GM19372 (cell line): ENCODE measurements at regions not wholly inside any gene's neighbourhood (a gene's known extent, or its start where the extent isn't known, plus 50 kb on each side); places are given as distances from the start of the nearest gene placed in this dataset.

Experiments
- ATAC-seq: cut with Tn5 transposase; IDR thresholded peaks from one replicate; pipeline ENCODE4 v1.9.1; 2021; ENCODE audit warnings: mild to moderate bottlenecking, low read depth, moderate library complexity; ENCODE audit not compliant: unreplicated experiment

DNA sequence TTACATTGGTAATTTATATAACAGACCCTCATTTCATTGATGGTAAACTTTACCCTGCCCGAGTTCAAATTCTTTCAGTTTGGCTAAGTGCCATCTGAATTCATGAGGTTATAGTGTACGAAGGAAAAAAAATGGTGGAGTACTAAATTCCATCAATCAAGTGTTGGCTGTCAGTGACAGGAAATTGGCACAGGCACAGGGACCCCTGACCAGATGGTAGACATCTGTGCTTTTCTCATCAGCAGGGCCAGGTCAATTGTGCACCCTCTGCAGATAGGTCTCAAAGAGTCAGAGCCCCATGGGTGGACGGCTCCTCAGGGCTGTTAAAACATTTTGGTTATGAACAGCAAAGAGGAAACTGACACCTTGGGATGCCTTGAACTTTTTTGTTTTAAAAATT is 439.2 kb downstream of the SETBP1 start:
- ATAC-seq = no peak

GRCh38 chr18:45121146-45121545 is 440.5 kb downstream of the SETBP1 start:
- ATAC-seq = no peak

GRCh38 chr18:45122506-45122905 is 441.8 kb downstream of the SETBP1 start:
- ATAC-seq = no peak

DNA sequence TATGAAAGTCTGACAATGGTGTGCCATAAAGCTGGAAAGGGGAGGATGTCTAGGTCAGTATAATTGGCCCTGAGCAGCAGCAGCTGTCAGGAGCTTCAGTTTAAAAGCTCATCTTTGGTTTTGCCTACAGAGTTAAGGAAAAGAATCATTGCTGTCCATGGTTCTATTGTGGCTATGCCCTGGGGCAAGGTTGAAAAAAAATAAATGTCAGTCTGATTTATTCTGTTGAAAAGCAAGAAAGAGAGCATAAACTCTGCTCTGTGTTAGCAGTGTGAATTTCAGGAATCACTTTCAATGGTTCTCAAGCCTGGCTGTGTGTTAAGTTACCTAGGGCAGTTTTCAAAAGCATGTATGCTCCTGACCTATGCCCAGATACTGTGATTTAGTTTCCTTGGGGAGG is 446.7 kb downstream of the SETBP1 start:
- no peak for ATAC-seq

DNA sequence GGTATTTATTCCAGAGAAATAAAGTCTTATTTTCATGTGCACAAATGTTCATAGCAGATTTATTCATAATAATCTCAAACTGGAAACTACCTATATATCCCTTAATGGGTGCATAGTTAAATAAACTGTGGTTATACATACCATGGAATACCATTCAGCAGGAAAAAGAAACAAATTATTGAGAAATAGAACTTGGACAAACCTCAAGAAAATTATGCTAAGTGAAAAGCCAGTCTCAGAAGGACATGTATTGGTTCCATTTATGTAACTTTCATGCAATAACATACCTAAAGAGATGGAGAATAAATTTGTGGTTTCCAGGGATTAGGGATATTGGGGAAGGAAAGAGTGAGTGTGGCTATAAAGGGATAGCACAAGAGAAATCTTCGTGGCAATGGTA is 452.6 kb downstream of the SETBP1 start:
- no peak for ATAC-seq

DNA sequence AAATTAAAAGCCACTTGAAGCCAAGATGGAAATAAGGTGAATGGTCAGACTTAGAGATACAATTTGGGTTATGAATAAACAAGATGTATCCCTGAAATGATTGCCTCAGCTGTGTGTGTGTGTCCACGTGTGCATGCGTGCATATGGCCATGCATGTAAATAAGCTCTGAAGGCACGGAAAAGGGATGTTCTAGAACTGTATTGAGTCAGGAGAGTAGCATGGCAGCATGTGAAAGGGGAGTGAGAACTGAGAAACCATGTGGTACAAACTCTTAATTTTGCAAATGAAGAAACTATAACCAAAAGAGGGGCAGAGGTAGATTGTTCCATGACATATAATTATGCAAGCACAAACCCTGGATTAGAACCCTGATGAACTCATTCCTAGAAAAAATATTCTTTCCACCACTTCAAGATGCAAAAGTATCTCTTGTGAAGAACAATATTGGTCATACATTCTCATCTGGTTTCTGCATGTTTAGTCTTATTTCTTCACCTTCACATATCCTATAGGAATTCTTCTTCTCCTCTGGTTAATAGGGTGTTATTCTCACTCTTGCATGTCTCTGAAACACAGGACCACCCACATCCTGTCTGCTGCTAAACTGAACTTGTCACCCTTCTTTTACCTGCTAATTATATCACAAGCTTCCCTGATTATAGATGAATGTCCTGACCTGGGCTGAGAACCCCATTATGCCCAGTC is 455.8 kb downstream of the SETBP1 start:
- no peak for ATAC-seq

DNA sequence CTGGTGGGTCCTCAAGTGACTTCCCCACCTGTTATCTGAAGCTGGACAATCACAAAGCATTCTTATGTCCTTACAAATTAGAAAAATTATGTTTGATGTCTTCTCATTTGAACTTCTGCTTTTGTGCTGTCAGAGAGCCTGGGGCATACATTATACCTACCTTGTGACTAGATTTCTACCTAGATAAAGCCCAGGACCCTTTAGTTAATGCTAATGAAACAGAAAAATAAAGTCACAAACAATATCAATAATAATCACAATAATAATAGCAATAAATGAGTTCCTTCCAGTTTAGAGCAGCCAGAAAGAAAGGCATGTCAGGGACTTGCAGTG is 456.4 kb downstream of the SETBP1 start:
- ATAC-seq = no peak

DNA sequence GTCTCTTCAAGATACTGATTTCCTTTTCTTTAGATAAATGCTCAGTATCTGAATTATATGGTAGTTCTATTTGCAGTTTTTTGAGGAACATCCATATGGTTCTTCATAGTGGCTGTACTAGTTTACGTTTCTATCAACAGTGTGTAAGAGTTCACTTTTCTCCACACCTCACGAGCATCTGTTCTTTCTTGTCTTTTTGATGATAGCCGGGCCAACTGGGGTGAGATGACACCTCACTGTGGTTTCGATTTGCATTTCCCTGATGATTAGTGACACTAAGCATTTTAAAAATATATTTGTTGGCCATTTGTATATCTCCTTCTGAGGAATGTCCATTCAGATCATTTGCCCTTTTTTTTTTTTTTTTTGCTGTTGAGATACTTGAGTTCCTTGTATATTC is 458.8 kb downstream of the SETBP1 start:
- no peak for ATAC-seq

DNA sequence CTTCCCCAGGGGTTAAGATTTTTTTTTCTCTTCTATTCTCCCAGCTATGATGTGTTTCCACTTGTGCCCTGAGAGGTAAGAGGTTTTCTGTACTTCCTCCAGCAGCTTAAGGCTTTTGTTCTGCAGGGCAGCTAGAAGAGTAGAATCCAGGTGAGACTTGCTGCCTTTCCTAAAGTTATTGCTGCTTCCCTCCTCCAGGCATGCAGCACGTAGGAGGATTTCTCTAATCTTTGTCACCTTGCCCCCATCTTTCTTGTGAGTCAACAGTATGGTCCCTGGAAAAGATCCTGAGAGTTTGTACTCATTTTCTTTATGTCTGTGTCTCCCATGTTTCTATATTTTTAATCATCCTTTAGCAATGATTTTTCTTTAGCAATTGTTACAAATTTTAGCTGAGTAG is 462.2 kb downstream of the SETBP1 start:
- no peak for ATAC-seq

- ATAC-seq = no peak
Measured at GRCh38 chr18:45149712-45150111, 465.6 kb upstream of the SLC14A2 start.

- ATAC-seq = no peak
Measured at GRCh38 chr18:45151645-45152044, 463.6 kb upstream of the SLC14A2 start.

GRCh38 chr18:45155526-45155925 is 459.8 kb upstream of the SLC14A2 start:
- no peak for ATAC-seq

GRCh38 chr18:45156946-45157345 is 458.3 kb upstream of the SLC14A2 start:
- no peak for ATAC-seq

GRCh38 chr18:45157576-45157975 is 457.7 kb upstream of the SLC14A2 start:
- no peak for ATAC-seq

DNA sequence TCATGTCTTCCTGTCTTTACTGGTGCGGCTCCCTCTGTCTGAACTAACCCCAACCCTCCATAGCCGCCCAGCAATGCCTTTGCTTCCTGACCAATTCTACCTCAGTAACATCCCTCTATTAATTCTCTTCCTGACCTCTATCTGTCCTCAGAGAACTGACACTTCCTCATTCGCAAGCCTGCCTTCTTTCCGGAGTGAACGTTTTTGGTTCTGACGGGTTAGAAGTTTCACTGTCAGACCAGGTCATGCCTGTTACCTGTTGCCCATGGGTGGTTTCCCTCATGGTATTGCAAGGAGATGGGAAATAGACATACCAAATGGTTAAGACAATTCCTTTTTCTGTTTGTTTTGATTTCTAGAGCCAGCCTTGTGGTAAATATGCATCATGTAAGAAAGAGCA is 453.4 kb upstream of the SLC14A2 start:
- peak; percentile 92 for ATAC-seq

DNA sequence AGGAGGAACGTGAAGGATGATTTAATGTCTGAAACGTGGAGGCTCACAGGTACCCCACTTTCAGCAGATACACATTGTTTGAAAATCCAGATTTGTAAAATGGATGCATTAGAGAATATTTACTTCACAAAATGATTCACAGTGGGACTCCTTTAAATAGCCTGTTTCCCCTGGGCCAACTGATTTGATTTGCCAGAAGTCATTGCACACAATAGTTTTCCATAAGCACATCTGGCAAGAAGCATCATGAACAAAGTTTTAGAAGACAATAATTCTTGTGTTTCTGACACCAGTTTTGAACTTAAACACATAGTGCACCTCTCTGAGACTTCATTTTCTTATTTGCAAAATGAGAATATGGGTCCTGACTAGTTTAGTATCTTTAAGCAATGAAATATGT is 451.4 kb upstream of the SLC14A2 start:
- ATAC-seq = no peak

GRCh38 chr18:45164551-45164950 is 450.7 kb upstream of the SLC14A2 start:
- no peak for ATAC-seq

DNA sequence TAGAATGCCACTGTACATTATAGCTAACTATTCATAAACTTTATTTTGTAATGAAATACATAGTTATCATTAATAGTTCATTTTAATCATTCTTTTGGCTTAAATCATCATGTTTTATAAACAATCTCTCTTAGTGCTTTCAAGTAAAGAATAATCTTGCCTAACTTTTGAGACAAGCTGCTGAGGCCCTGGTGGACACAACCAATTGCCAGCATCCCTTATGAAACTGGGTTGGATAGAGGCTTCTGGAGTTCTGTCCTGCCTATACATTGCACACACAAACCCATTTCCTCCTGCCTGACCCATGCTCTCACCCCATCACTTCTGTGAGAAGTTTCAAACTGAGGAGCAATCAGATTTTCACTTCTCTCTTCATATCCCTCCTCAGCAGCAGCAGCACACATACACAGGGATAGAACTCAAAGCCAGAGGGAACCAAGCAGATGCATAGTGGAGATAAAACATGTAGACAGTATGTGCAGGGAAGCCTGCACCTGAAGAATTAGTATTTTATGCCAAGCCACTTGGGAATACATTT is 450.0 kb upstream of the SLC14A2 start:
- no peak for ATAC-seq

DNA sequence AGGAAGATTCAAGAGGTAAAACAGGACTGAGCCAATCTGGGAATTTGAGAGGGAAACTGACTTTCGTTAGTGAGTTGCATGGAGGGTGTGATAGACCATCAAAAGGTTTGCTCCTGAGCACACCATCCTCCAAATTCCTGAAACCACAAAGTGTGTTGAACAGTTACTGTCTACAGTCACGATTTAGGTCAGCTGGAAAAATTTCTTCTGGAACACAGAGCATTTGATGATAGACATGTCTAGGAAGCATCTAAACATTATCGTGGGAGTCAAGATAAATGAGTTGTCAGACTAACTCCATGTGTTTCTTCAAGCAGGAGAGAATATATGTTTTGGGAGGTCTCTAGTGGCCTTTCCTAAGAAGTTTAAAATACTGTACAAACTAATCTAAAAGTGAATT is 449.4 kb upstream of the SLC14A2 start:
- ATAC-seq = no peak

- ATAC-seq = no peak
Measured at GRCh38 chr18:45166341-45166835, 448.9 kb upstream of the SLC14A2 start.

DNA sequence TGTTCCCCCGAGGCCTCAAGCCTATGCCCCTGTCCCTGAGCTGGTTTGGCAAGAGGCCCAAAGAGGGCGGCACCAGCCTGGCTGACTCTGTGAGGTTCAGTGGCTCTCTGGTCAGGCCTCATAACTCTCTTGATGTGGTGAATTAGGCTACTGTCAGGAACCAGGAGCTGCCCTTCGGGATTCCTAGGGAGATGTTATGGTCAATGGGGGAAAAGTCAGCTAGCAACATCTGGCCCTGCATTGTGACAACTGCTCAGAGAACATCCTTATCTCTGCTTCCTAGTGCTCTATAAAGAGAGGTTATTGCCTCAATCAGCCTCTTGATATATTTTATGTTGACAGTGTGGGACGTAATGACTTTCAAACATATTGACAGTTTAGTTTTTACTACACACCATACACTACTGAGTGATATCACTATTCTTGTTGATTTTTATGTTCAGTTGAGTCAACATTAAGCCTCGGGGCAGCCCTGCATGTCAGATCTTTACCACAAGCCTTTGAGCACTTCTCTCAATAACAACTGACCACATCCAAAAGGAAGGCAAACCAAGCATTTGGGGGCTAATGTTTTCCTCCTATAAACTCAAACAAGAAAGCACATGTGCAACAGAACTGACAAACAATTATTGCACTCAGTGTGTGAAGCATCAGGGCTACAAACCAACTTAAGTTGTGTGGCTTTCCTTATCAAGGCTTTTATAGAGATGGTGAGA is 448.3 kb upstream of the SLC14A2 start:
- ATAC-seq = no peak
